ENCODE measurements at regions not wholly inside any gene's neighbourhood (a gene's known extent, or its start where the extent isn't known, plus 50 kb on each side); places are given as distances from the start of the nearest gene placed in this dataset.
"Not testable (repeated sequence)": the region's sequence is repeated elsewhere in the genome, so short reads cannot be mapped to it uniquely, and the experiment has no call there.

- no peak for DNase-seq
These were observed 228.5 kb upstream of the RASGEF1B start for GRCh38 chr4:81700189-81700588.

- DNase-seq = no peak
These were observed 227.0 kb upstream of the RASGEF1B start for GRCh38 chr4:81698538-81699296.

GRCh38 chr4:81694176-81694913 lies 222.6 kb upstream of the RASGEF1B start:
- no peak for DNase-seq

GRCh38 chr4:81690871-81691270 lies 219.2 kb upstream of the RASGEF1B start:
- no peak for DNase-seq

- DNase-seq = no peak
These were observed 216.4 kb upstream of the RASGEF1B start for GRCh38 chr4:81688085-81688484.

- no peak for DNase-seq
These were observed 215.8 kb upstream of the RASGEF1B start for GRCh38 chr4:81687471-81687870.

GRCh38 chr4:81685104-81685503 lies 213.4 kb upstream of the RASGEF1B start:
- no peak for DNase-seq

- DNase-seq = no peak
These were observed 212.6 kb upstream of the RASGEF1B start for GRCh38 chr4:81684352-81684751.

GRCh38 chr4:81682492-81682891 lies 210.8 kb upstream of the RASGEF1B start:
- DNase-seq = no peak

- no peak for DNase-seq
These were observed 207.6 kb upstream of the RASGEF1B start for GRCh38 chr4:81679315-81679714.

GRCh38 chr4:81678801-81679200 lies 207.1 kb upstream of the RASGEF1B start:
- DNase-seq = no peak

GRCh38 chr4:81676537-81676936 lies 204.8 kb upstream of the RASGEF1B start:
- no peak for DNase-seq

GRCh38 chr4:81675791-81676393 lies 204.2 kb upstream of the RASGEF1B start:
- DNase-seq = no peak

- no peak for DNase-seq
These were observed 202.3 kb upstream of the RASGEF1B start for GRCh38 chr4:81673961-81674360.

- not testable (repeated sequence) for DNase-seq
These were observed 196.6 kb upstream of the RASGEF1B start for GRCh38 chr4:81668328-81668727.

GRCh38 chr4:81667539-81667938 lies 195.8 kb upstream of the RASGEF1B start:
- DNase-seq = no peak

- no peak for DNase-seq
These were observed 194.8 kb upstream of the RASGEF1B start for GRCh38 chr4:81666491-81666890.

- no peak for DNase-seq
These were observed 193.9 kb upstream of the RASGEF1B start for GRCh38 chr4:81665649-81666048.

- DNase-seq = no peak
These were observed 193.3 kb upstream of the RASGEF1B start for GRCh38 chr4:81665045-81665444.

- DNase-seq = no peak
These were observed 192.4 kb upstream of the RASGEF1B start for GRCh38 chr4:81664079-81664478.

- DNase-seq = no peak
These were observed 191.7 kb upstream of the RASGEF1B start for GRCh38 chr4:81663368-81663767.

- no peak for DNase-seq
These were observed 187.3 kb upstream of the RASGEF1B start for GRCh38 chr4:81659051-81659450.

- no peak for DNase-seq
These were observed 180.4 kb upstream of the RASGEF1B start for GRCh38 chr4:81652069-81652478.
